ENCODE measurements at regions not wholly inside any gene's neighbourhood (a gene's known extent, or its start where the extent isn't known, plus 50 kb on each side); places are given as distances from the start of the nearest gene placed in this dataset.

DNA sequence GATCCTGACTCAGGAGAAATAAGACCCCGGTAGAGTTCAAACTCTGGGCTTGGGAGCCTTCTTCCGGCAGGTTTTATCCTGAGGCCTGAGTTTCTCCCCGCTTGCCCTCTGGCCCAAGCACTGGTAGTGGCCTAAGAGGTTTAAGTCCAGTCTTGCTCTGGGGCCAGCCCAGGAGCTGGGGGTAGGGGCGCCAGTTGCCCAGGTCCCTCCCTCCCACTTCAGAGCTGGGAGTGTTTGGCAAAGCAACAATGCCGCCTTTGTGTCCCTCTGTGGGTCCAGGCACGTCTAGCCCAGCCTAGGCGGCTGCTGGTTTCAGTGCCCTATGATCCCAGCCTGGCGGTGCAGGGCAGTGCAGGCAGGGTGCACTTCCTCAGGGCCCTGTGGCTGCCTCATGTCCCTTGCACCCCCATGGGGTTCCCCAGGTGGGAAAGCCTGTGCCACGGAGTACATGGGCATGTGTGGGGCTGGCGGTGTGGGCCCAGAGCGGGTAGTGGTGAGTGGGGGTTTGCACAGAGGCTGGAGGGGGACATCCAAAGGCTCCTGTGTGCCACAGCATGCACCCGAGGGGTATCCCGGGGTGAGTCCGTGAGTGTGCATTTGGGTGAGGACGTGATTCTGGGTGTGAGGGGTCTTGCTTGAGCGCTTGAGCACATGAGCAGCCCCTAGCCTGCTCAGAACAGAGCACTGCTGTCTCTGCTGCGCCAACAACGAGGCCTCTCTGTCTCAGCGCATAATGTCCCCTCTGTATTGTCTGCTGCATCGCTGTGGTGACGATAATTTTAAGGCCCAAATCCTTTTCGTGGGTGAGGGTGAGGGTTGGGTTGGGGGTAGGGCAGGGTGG lies 61.7 kb upstream of the PSD2 start:
- in situ Hi-C loops (cut with MboI; ENCODE audit: low pct_ligation_motif_present in 1 of 4, low pct_unique_long_range_greater_than_20kb in 1 of 4, low sequenced_read_pairs in 3 of 4), result no loop called here
- no peaks in the 10 kb centered on the region for H3K27me3 ChIP-seq
- H3K9me3 ChIP-seq, result no peaks in the 10 kb centered on the region
- TF ChIP-seq, protein P1, sequence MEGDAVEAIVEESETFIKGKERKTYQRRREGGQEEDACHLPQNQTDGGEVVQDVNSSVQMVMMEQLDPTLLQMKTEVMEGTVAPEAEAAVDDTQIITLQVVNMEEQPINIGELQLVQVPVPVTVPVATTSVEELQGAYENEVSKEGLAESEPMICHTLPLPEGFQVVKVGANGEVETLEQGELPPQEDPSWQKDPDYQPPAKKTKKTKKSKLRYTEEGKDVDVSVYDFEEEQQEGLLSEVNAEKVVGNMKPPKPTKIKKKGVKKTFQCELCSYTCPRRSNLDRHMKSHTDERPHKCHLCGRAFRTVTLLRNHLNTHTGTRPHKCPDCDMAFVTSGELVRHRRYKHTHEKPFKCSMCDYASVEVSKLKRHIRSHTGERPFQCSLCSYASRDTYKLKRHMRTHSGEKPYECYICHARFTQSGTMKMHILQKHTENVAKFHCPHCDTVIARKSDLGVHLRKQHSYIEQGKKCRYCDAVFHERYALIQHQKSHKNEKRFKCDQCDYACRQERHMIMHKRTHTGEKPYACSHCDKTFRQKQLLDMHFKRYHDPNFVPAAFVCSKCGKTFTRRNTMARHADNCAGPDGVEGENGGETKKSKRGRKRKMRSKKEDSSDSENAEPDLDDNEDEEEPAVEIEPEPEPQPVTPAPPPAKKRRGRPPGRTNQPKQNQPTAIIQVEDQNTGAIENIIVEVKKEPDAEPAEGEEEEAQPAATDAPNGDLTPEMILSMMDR (IDR thresholded peaks at IDR 0.05), result no peak
- TF ChIP-seq POLR2A (IDR thresholded peaks at IDR 0.05) (no peak), EP300 (IDR thresholded peaks at IDR 0.05; ENCODE audit: low read depth) (no peak), POLR2AphosphoS5 (IDR thresholded peaks at IDR 0.05) (no peak)
- no peak overlapping the region for H3K4me3 ChIP-seq
- peaks cover 0 to 11% (median 6%) of the 10 kb centered on the region in 4 donors for H3K4me1 ChIP-seq
- 72 to 76% methylated on average over 6 to 20 of the region's 22 CpGs for WGBS, 2 donors (ENCODE audit: low coverage in 1 of 2)
- H3K27ac ChIP-seq, result peak overlapping the region in 2 of 4 donors; percentile 26 to 28
- H3K36me3 ChIP-seq, result no peaks in the 10 kb centered on the region
- peak; percentile 56 for DNase-seq
- intact Hi-C loops (cut with DNase I; ENCODE audit: low total_unique reads), result no loop called here

DNA sequence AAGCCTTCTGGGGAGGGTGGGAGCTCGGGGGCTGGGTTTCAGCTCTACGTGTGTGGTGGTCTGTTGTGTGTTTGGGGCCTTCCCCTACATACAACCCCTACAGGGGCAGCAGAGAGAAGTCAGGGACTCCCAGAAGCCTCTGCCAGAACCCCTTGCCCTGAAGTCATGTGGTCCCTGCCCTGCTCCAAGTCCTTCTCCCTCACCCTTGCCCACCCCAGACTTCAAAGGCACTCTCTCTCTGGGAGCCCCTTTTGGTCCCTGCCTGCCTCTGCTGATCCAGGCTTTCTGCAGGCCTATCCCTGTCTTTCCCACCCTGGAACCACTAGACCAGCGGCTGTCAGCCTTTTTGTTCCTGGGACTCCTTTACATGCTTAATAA lies 61.1 kb upstream of the PSD2 start:
- H3K27ac ChIP-seq, result no peak overlapping the region
- WGBS, 2 donors (ENCODE audit: low coverage in 1 of 2), result 87% methylated on average over 3 of the region's 3 CpGs; no CpG with 5 or more reads in 1 of the 2 donors

GRCh38 chr5:139738193-139739149 lies 57.1 kb upstream of the PSD2 start:
- no peak for DNase-seq
- no peaks in the 10 kb centered on the region for H3K9me3 ChIP-seq
- no peak for TF ChIP-seq POLR2A (IDR thresholded peaks at IDR 0.05)
- TF ChIP-seq EP300 (IDR thresholded peaks at IDR 0.05; ENCODE audit: low read depth), result no peak
- TF ChIP-seq, protein P1 (IDR thresholded peaks at IDR 0.05), result no peak
- TF ChIP-seq POLR2AphosphoS5 (IDR thresholded peaks at IDR 0.05), result no peak
- intact Hi-C loops (cut with DNase I; ENCODE audit: low total_unique reads), result no loop called here
- H3K27ac ChIP-seq, result no peak overlapping the region
- in situ Hi-C loops (cut with MboI; ENCODE audit: low pct_ligation_motif_present in 1 of 4, low pct_unique_long_range_greater_than_20kb in 1 of 4, low sequenced_read_pairs in 3 of 4), result no loop called here
- WGBS, 2 donors (ENCODE audit: low coverage in 1 of 2), result 86% methylated on average over 14 of the region's 15 CpGs; no CpG with 5 or more reads in 1 of the 2 donors
- H3K4me1 ChIP-seq, result peaks cover 0 to 9% (median 4%) of the 10 kb centered on the region in 4 donors
- H3K4me3 ChIP-seq, result no peak overlapping the region
- H3K36me3 ChIP-seq, result no peaks in the 10 kb centered on the region
- H3K27me3 ChIP-seq, result no peaks in the 10 kb centered on the region

More for the DNA sequence above, 61.1 kb upstream of the PSD2 start:
- H3K36me3 ChIP-seq, result no peaks in the 10 kb centered on the region
- in situ Hi-C loops (cut with MboI; ENCODE audit: low pct_ligation_motif_present in 1 of 4, low pct_unique_long_range_greater_than_20kb in 1 of 4, low sequenced_read_pairs in 3 of 4), result no loop called here
- no peak for DNase-seq
- intact Hi-C loops (cut with DNase I; ENCODE audit: low total_unique reads), result no loop called here
- no peak overlapping the region for H3K4me3 ChIP-seq
- peaks cover 0 to 11% (median 6%) of the 10 kb centered on the region in 4 donors for H3K4me1 ChIP-seq
- H3K9me3 ChIP-seq, result no peaks in the 10 kb centered on the region
- TF ChIP-seq, protein P1 (IDR thresholded peaks at IDR 0.05), result no peak
- no peak for TF ChIP-seq POLR2A (IDR thresholded peaks at IDR 0.05)
- no peak for TF ChIP-seq POLR2AphosphoS5 (IDR thresholded peaks at IDR 0.05)
- no peak for TF ChIP-seq EP300 (IDR thresholded peaks at IDR 0.05; ENCODE audit: low read depth)
- H3K27me3 ChIP-seq, result no peaks in the 10 kb centered on the region
